Keratinocyte (primary cell): ENCODE measurements at regions not wholly inside any gene's neighbourhood (a gene's known extent, or its start where the extent isn't known, plus 50 kb on each side); places are given as distances from the start of the nearest gene placed in this dataset.

ENCODE experiments used
- DNase-seq: peaks from one replicate; pipeline ENCODE4 v3.0.0-alpha.2; 2011; ENCODE audit warnings: low read depth, missing footprints, low spot score
- FAIRE-seq: peaks from 2 replicates; lab custom pipeline; 2011; peaks lifted over from hg19 to GRCh38; lab: Jason Lieb, UNC
- H2AFZ ChIP-seq: 2 replicates; pipeline ENCODE4 v1.6.0; 2012; ENCODE audit warnings: low read length, control low read depth, inconsistent platforms; ENCODE audit not compliant: control insufficient read depth
- H3K27ac ChIP-seq: 2 replicates; pipeline ENCODE4 v1.5.1; 2011; ENCODE audit warnings: low read length; ENCODE audit not compliant: control insufficient read depth, insufficient read depth
- H3K27me3 ChIP-seq: 3 replicates; pipeline ENCODE4 v1.6.0; 2011; ENCODE audit warnings: low read length; ENCODE audit not compliant: control insufficient read depth, insufficient read depth; ENCODE audit errors: extremely low read depth
- H3K36me3 ChIP-seq, 2 experiments: 2 replicates in 1 of 2; 3 replicates in 1 of 2; pipeline ENCODE4 v1.5.1; 2011; ENCODE audit warnings: low read length in 2 of 2, mild to moderate bottlenecking in 1 of 2; ENCODE audit not compliant: control insufficient read depth in 2 of 2, insufficient read depth in 2 of 2; ENCODE audit errors: extremely low read depth in 1 of 2
- H3K4me1 ChIP-seq: 3 replicates; pipeline ENCODE4 v1.5.1; 2011; ENCODE audit warnings: low read length; ENCODE audit not compliant: control insufficient read depth, insufficient read depth; ENCODE audit errors: extremely low read depth
- H3K4me2 ChIP-seq: 3 replicates; pipeline ENCODE4 v1.6.0; 2011; ENCODE audit warnings: low read depth, low read length; ENCODE audit not compliant: control insufficient read depth, insufficient read depth; ENCODE audit errors: extremely low read depth
- H3K4me3 ChIP-seq, 3 experiments: fragments of 200-600 bp in 1 of 3; sonication (generic) in 1 of 3; 2 replicates in 2 of 3; 3 replicates in 1 of 3; pipeline ENCODE4 v1.5.1; 2011 to 2016; ENCODE audit warnings: low read length in 3 of 3, mild to moderate bottlenecking in 3 of 3, control low read depth in 2 of 3, inconsistent platforms in 1 of 3, low read depth in 1 of 3, mixed read lengths in 1 of 3, mixed run types in 1 of 3, moderate library complexity in 1 of 3; ENCODE audit not compliant: control insufficient read depth in 2 of 3, insufficient read depth in 2 of 3; ENCODE audit errors: extremely low read depth in 1 of 3
- H3K79me2 ChIP-seq: 2 replicates; pipeline ENCODE4 v1.6.0; 2012; ENCODE audit warnings: low read length; ENCODE audit not compliant: control insufficient read depth, insufficient read depth
- H3K9ac ChIP-seq: 3 replicates; pipeline ENCODE4 v1.6.0; 2011; ENCODE audit warnings: low read length; ENCODE audit not compliant: control insufficient read depth, insufficient read depth; ENCODE audit errors: extremely low read depth
- H3K9me1 ChIP-seq: 3 replicates; pipeline ENCODE4 v1.6.0; 2011; ENCODE audit warnings: low read length; ENCODE audit not compliant: control insufficient read depth, insufficient read depth; ENCODE audit errors: extremely low read depth
- H3K9me3 ChIP-seq: 2 replicates; pipeline ENCODE4 v1.5.1; 2012; ENCODE audit warnings: low read depth, low read length; ENCODE audit not compliant: control insufficient read depth
- H4K20me1 ChIP-seq: 3 replicates; pipeline ENCODE4 v1.6.0; 2011; ENCODE audit warnings: low read length; ENCODE audit not compliant: control insufficient read depth, insufficient read depth; ENCODE audit errors: extremely low read depth
- CTCF ChIP-seq, 3 experiments: IDR thresholded peaks in 1 of 3; conservative IDR thresholded peaks in 1 of 3; optimal IDR thresholded peaks in 1 of 3; 2 replicates in 2 of 3; 3 replicates in 1 of 3; pipeline versions ENCODE3 to v1.5.1; 2011; ENCODE audit warnings: low read length in 3 of 3, mild to moderate bottlenecking in 3 of 3, moderate library complexity in 2 of 3, control low read depth in 1 of 3, inconsistent platforms in 1 of 3; ENCODE audit not compliant: insufficient read depth in 2 of 3; ENCODE audit errors: extremely low read depth in 1 of 3
- EZH2 ChIP-seq: IDR thresholded peaks from one replicate; pipeline ENCODE4 v1.6.1; 2012; ENCODE audit warnings: inconsistent platforms, mild to moderate bottlenecking, low read length, moderate library complexity
- dilution Hi-C: fragments of 300-500 bp; cut with MboI; formaldehyde crosslinking; loops from one replicate; pipeline ENCODE4 v1.7.0; 2020; ENCODE audit warnings: low sequenced_read_pairs; ENCODE audit not compliant: extremely low pct_ligation_motif_present

GRCh38 chr4:114121221-114121620 lies 141.8 kb upstream of the ARSJ start:
- no peak overlapping the region for H3K4me2 ChIP-seq
- H3K27ac ChIP-seq: no peak overlapping the region
- no peaks in the 10 kb centered on the region for H3K79me2 ChIP-seq
- H3K9ac ChIP-seq: no peak overlapping the region
- no peaks in the 10 kb centered on the region for H3K27me3 ChIP-seq
- no peak overlapping the region for H2AFZ ChIP-seq
- no peaks in the 10 kb centered on the region for H3K4me1 ChIP-seq
- FAIRE-seq: no peak
- no peaks in the 10 kb centered on the region for H3K9me1 ChIP-seq
- H3K4me3 ChIP-seq: no peak overlapping the region
- no peaks in the 10 kb centered on the region for H4K20me1 ChIP-seq
- DNase-seq: no peak
- H3K36me3 ChIP-seq: no peaks in the 10 kb centered on the region
- TF ChIP-seq EZH2 (no peak), CTCF (optimal IDR thresholded peaks at IDR 0.05 in 1 of 3, IDR thresholded peaks at IDR 0.05 in 1 of 3, conservative IDR thresholded peaks at IDR 0.05 in 1 of 3; ENCODE audit: extremely low read depth in 1 of 3, insufficient read depth in 2 of 3, low read length in 3 of 3) (no peak)
- no peaks in the 10 kb centered on the region for H3K9me3 ChIP-seq
- dilution Hi-C loops: no loop called here

DNA sequence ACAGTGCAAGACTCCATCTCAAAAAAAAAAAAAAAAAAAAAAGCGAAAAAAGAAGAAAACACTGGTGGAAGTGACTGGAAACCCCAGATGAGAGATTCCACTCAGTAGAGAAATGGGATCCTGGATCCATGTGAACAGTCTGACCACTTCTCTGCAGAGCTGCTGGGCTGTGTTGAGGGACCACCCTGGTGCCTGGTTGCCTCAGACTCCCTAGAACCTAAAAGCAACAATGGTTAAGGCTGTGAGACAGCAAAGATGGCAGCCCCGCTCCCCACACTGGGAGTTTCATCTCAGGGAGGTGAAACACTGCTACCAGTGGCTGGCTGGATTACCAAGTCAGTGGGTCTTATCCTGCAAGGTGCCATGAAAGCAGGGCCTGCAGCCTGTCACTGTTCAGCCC lies 152.8 kb upstream of the ARSJ start:
- no peaks in the 10 kb centered on the region for H3K27me3 ChIP-seq
- no peak overlapping the region for H3K9ac ChIP-seq
- DNase-seq: no peak
- dilution Hi-C loops: no loop called here
- H3K27ac ChIP-seq: no peak overlapping the region
- no peak overlapping the region for H3K4me3 ChIP-seq
- FAIRE-seq: no peak
- no peaks in the 10 kb centered on the region for H3K4me1 ChIP-seq
- no peak overlapping the region for H3K4me2 ChIP-seq
- no peak overlapping the region for H2AFZ ChIP-seq
- H3K9me3 ChIP-seq: no peaks in the 10 kb centered on the region
- H3K79me2 ChIP-seq: no peaks in the 10 kb centered on the region
- H3K36me3 ChIP-seq: no peaks in the 10 kb centered on the region
- TF ChIP-seq EZH2 (no peak), CTCF (optimal IDR thresholded peaks at IDR 0.05 in 1 of 3, IDR thresholded peaks at IDR 0.05 in 1 of 3, conservative IDR thresholded peaks at IDR 0.05 in 1 of 3; ENCODE audit: extremely low read depth in 1 of 3, insufficient read depth in 2 of 3, low read length in 3 of 3) (no peak)
- no peaks in the 10 kb centered on the region for H4K20me1 ChIP-seq
- H3K9me1 ChIP-seq: no peaks in the 10 kb centered on the region
